ENCODE measurements at regions not wholly inside any gene's neighbourhood (a gene's known extent, or its start where the extent isn't known, plus 50 kb on each side); places are given as distances from the start of the nearest gene placed in this dataset.

- ATAC-seq: peak; percentile 65 to 87
- peak; percentile 51 for DNase-seq
- intact Hi-C loops (cut with DNase I): no loop called here
Observed at GRCh38 chr5:137808503-137809135, 54.5 kb upstream of the HNRNPA0 start.

GRCh38 chr5:137815202-137815990, 52.3 kb upstream of the MYOT start:
- ATAC-seq: no peak
- intact Hi-C loops (cut with DNase I): no loop called here

More at GRCh38 chr5:137815202-137815990, 52.3 kb upstream of the MYOT start:
- DNase-seq: no peak
